OCI-LY3 (cell line): ENCODE measurements at regions not wholly inside any gene's neighbourhood (a gene's known extent, or its start where the extent isn't known, plus 50 kb on each side); places are given as distances from the start of the nearest gene placed in this dataset.
A peak's percentile ranks its signal among the peaks of the same experiment; 100 is the strongest.

ENCODE experiments used
- H2AFZ ChIP-seq: fragments of 200-600, 300-600 bp; shearing (Covaris generic); 2 replicates; pipeline ENCODE4 v1.6.0; 2014; ENCODE audit warnings: antibody characterized with exemption, low read depth, low read length
- H3K27ac ChIP-seq: fragments of 200-600, 300-600 bp; sonication (generic); 2 replicates; pipeline ENCODE4 v1.5.1; 2014; ENCODE audit warnings: mild to moderate bottlenecking, low read length, moderate library complexity, mixed read lengths
- H3K27me3 ChIP-seq: fragments of 200-600, 300-600 bp; sonication (generic); 2 replicates; pipeline ENCODE4 v1.6.1; 2014; ENCODE audit warnings: low read depth, low read length, mixed read lengths
- H3K36me3 ChIP-seq: fragments of 200-600, 300-600 bp; sonication (generic); replicated peaks from 2 replicates; pipeline ENCODE3; 2014; ENCODE audit warnings: low read depth, low read length, mixed read lengths
- H3K4me1 ChIP-seq: fragments of 300-600, 200-600 bp; sonication (generic); 2 replicates; pipeline ENCODE4 v1.6.1; 2014; ENCODE audit warnings: low read length, mixed read lengths
- H3K4me2 ChIP-seq: fragments of 200-600, 300-600 bp; sonication (generic); 2 replicates; pipeline ENCODE4 v1.6.1; 2014; ENCODE audit warnings: low read length, mixed read lengths
- H3K4me3 ChIP-seq: fragments of 300-600, 200-600 bp; sonication (generic); 2 replicates; pipeline ENCODE4 v1.5.1; 2014; ENCODE audit warnings: antibody characterized with exemption, mild to moderate bottlenecking, low read length, moderate library complexity
- H3K79me2 ChIP-seq: fragments of 300-600, 200-600 bp; shearing (Covaris generic); 2 replicates; pipeline ENCODE4 v1.6.1; 2014; ENCODE audit warnings: mild to moderate bottlenecking, low read length, mixed read lengths
- H3K9ac ChIP-seq: fragments of 300-600, 200-600 bp; shearing (Covaris generic); 2 replicates; pipeline ENCODE4 v1.6.0; 2014; ENCODE audit warnings: mild to moderate bottlenecking, low read length, moderate library complexity
- H3K9me3 ChIP-seq: fragments of 200-600, 300-600 bp; shearing (Covaris generic); 2 replicates; pipeline ENCODE4 v1.6.1; 2014; ENCODE audit warnings: low read length, mixed read lengths; ENCODE audit not compliant: insufficient read depth
- H4K20me1 ChIP-seq: fragments of 200-600, 300-600 bp; sonication (generic); 2 replicates; pipeline ENCODE4 v1.6.1; 2016; ENCODE audit warnings: low read length, mixed read lengths; ENCODE audit not compliant: insufficient read depth
- CTCF ChIP-seq: fragments of 200-600, 300-600 bp; sonication (generic); IDR thresholded peaks from 2 replicates; pipeline ENCODE4 v1.5.1; 2014; ENCODE audit warnings: antibody characterized with exemption, low read length, low read depth
- EZH2phosphoT487 ChIP-seq: fragments of 200-600 bp; shearing (Covaris generic); IDR thresholded peaks from 2 replicates; pipeline ENCODE4 v1.6.1; 2018; ENCODE audit warnings: antibody characterized with exemption, mixed run types, low read depth

GRCh38 chr12:59079002-59079401 is 158.7 kb upstream of the LRIG3 start:
- Histone ChIP-seq H3K79me2 (no peaks in the 10 kb centered on the region), H3K36me3 (no peaks in the 10 kb centered on the region), H3K4me1 (peaks cover 4% of the 10 kb centered on the region; the same call in 1 of the 2 replicates), H4K20me1 (no peaks in the 10 kb centered on the region), H2AFZ (no peak overlapping the region), H3K9me3 (no peaks in the 10 kb centered on the region), H3K4me2 (peak overlapping the region; percentile 44), H3K27ac (no peak overlapping the region), H3K9ac (no peak overlapping the region), H3K4me3 (no peak overlapping the region), H3K27me3 (peaks cover 3% of the 10 kb centered on the region; the same call in 1 of the 2 replicates)
- TF ChIP-seq EZH2phosphoT487 (no peak), CTCF (no peak)

GRCh38 chr12:59077575-59078426 is 157.5 kb upstream of the LRIG3 start:
- H3K4me2 ChIP-seq, result no peak overlapping the region

GRCh38 chr12:59077153-59077552 is 156.8 kb upstream of the LRIG3 start:
- no peak overlapping the region for H3K27ac ChIP-seq
- peaks cover 3% of the 10 kb centered on the region; the same call in 1 of the 2 replicates for H3K27me3 ChIP-seq
- no peaks in the 10 kb centered on the region for H3K36me3 ChIP-seq
- no peak for TF ChIP-seq CTCF
- no peak for TF ChIP-seq EZH2phosphoT487
- H3K79me2 ChIP-seq, result no peaks in the 10 kb centered on the region
- H2AFZ ChIP-seq, result no peak overlapping the region
- no peak overlapping the region for H3K4me3 ChIP-seq
- H3K4me2 ChIP-seq, result no peak overlapping the region
- no peak overlapping the region for H3K9ac ChIP-seq
- H3K9me3 ChIP-seq, result no peaks in the 10 kb centered on the region
- no peaks in the 10 kb centered on the region for H4K20me1 ChIP-seq
- H3K4me1 ChIP-seq, result peaks cover 4% of the 10 kb centered on the region; the same call in 1 of the 2 replicates

More at GRCh38 chr12:59077575-59078426, 157.5 kb upstream of the LRIG3 start:
- no peaks in the 10 kb centered on the region for H3K9me3 ChIP-seq
- peaks cover 4% of the 10 kb centered on the region; the same call in 1 of the 2 replicates for H3K4me1 ChIP-seq
- no peak overlapping the region for H3K9ac ChIP-seq
- TF ChIP-seq CTCF, result no peak
- no peak for TF ChIP-seq EZH2phosphoT487
- H3K27me3 ChIP-seq, result peaks cover 3% of the 10 kb centered on the region; the same call in 1 of the 2 replicates
- no peaks in the 10 kb centered on the region for H4K20me1 ChIP-seq
- H3K27ac ChIP-seq, result no peak overlapping the region
- no peak overlapping the region for H2AFZ ChIP-seq
- no peaks in the 10 kb centered on the region for H3K36me3 ChIP-seq
- H3K4me3 ChIP-seq, result no peak overlapping the region
- H3K79me2 ChIP-seq, result no peaks in the 10 kb centered on the region

- H3K79me2 ChIP-seq, result no peaks in the 10 kb centered on the region
- TF ChIP-seq CTCF (no peak), EZH2phosphoT487 (no peak)
- no peak overlapping the region for H3K9ac ChIP-seq
- H4K20me1 ChIP-seq, result no peaks in the 10 kb centered on the region
- no peak overlapping the region for H3K4me3 ChIP-seq
- H3K27ac ChIP-seq, result no peak overlapping the region
- H2AFZ ChIP-seq, result no peak overlapping the region
- no peaks in the 10 kb centered on the region for H3K9me3 ChIP-seq
- no peak overlapping the region for H3K4me2 ChIP-seq
- peaks cover 3% of the 10 kb centered on the region; the same call in 1 of the 2 replicates for H3K27me3 ChIP-seq
- peaks cover 4% of the 10 kb centered on the region; the same call in 1 of the 2 replicates for H3K4me1 ChIP-seq
- H3K36me3 ChIP-seq, result no peaks in the 10 kb centered on the region
Observed at GRCh38 chr12:59076622-59077021, 156.3 kb upstream of the LRIG3 start.
